Stimulated activated CD4-positive, alpha-beta T cell treated with anti-CD3 and anti-CD28 coated beads, Interleukin-12 subunit alpha, Interleukin-12 subunit beta, amount 100 ng/mL, for 24 hours (primary cell): ENCODE measurements at regions not wholly inside any gene's neighbourhood (a gene's known extent, or its start where the extent isn't known, plus 50 kb on each side); places are given as distances from the start of the nearest gene placed in this dataset.
"Not testable (repeated sequence)": the region's sequence is repeated elsewhere in the genome, so short reads cannot be mapped to it uniquely, and the experiment has no call there.

Source experiments
- DNase-seq, 2 experiments: peaks; one replicate each; pipeline ENCODE4 v3.0.0-alpha.2; 2020; ENCODE audit warnings: low read depth in 2 of 2

GRCh38 chr17:63173903-63174302 is 207.9 kb downstream of the TANC2 start:
- DNase-seq = no peak

GRCh38 chr17:63178530-63178929 is 212.5 kb downstream of the TANC2 start:
- DNase-seq = no peak

- DNase-seq = no peak
Observed at GRCh38 chr17:63181856-63182255, 215.8 kb downstream of the TANC2 start.

- no peak for DNase-seq
Observed at GRCh38 chr17:63185420-63185819, 219.4 kb downstream of the TANC2 start.

- DNase-seq = no peak
Observed at GRCh38 chr17:63189082-63189481, 223.0 kb downstream of the TANC2 start.

GRCh38 chr17:63189930-63190329 is 223.9 kb downstream of the TANC2 start:
- no peak for DNase-seq

GRCh38 chr17:63190821-63191370 is 224.9 kb downstream of the TANC2 start:
- no peak for DNase-seq

GRCh38 chr17:63191610-63192009 is 225.6 kb downstream of the TANC2 start:
- no peak for DNase-seq

GRCh38 chr17:63193827-63194226 is 227.8 kb downstream of the TANC2 start:
- no peak for DNase-seq

GRCh38 chr17:63196772-63197335 is 230.8 kb downstream of the TANC2 start:
- no peak for DNase-seq

- no peak for DNase-seq
Observed at GRCh38 chr17:63203652-63204051, 237.6 kb downstream of the TANC2 start.

- DNase-seq = no peak
Observed at GRCh38 chr17:63221939-63222338, 224.2 kb downstream of the CYB561 start.

GRCh38 chr17:63222655-63223054 is 223.5 kb downstream of the CYB561 start:
- peak in 1 of 2 experiments; percentile 1 for DNase-seq

- no peak for DNase-seq
Observed at GRCh38 chr17:63223212-63223911, 222.7 kb downstream of the CYB561 start.

- no peak for DNase-seq
Observed at GRCh38 chr17:63224644-63225043, 221.5 kb downstream of the CYB561 start.

GRCh38 chr17:63226720-63227119 is 219.4 kb downstream of the CYB561 start:
- not testable (repeated sequence) for DNase-seq

GRCh38 chr17:63231015-63231620 is 215.0 kb downstream of the CYB561 start:
- not testable (repeated sequence) for DNase-seq

GRCh38 chr17:63232565-63233310 is 213.4 kb downstream of the CYB561 start:
- DNase-seq = no peak

- DNase-seq = no peak
Observed at GRCh38 chr17:63240106-63240505, 206.0 kb downstream of the CYB561 start.

GRCh38 chr17:63246344-63246743 is 199.8 kb downstream of the CYB561 start:
- DNase-seq = no peak

GRCh38 chr17:63247706-63248105 is 198.4 kb downstream of the CYB561 start:
- DNase-seq = no peak
